ENCODE measurements at regions not wholly inside any gene's neighbourhood (a gene's known extent, or its start where the extent isn't known, plus 50 kb on each side); places are given as distances from the start of the nearest gene placed in this dataset.

DNA sequence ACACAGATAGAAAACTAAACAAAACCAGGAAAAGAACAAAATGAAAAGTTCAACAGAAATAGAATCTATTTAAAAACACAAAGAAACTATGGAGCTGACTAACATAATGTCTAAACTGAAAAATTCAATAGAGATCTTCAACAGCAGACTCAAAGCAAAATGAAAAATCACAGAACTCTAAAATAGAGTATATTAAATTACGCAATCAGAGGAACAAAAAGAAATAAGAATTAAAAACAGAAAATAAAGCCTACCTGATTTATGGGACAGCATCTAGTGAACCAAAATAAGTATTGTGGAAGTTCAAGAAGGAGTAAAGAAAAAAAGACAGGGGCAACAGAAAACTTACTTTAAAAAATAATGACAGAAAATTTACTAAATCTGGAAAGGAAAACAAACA is 152.1 kb upstream of the GALNT5 start (continued):
- TF ChIP-seq IRF4 (IDR thresholded peaks at IDR 0.05; ENCODE audit: low read depth, low read length) (no peak), MEF2A (IDR thresholded peaks at IDR 0.05; ENCODE audit: insufficient read depth, low read depth, low read length) (no peak), MXI1 (IDR thresholded peaks at IDR 0.05; ENCODE audit: low read depth, low read length) (no peak), ZNF217 (IDR thresholded peaks at IDR 0.05) (no peak), SMAD1 (IDR thresholded peaks at IDR 0.05; ENCODE audit: low read depth, partially characterized antibody) (no peak), EGR1 (IDR thresholded peaks at IDR 0.05; ENCODE audit: borderline replicate concordance in 1 of 2, low read depth in 2 of 2, low read length in 2 of 2) (no peak)

- Histone ChIP-seq H3K79me2 (ENCODE audit: control insufficient read depth, insufficient read depth, low read length) (no peaks in the 10 kb centered on the region), H4K20me1 (ENCODE audit: control insufficient read depth, insufficient read depth) (no peaks in the 10 kb centered on the region), H3K27ac (ENCODE audit: control insufficient read depth, insufficient read depth) (no peak overlapping the region), H3K9me3 (replicated peaks; ENCODE audit: control insufficient read depth, insufficient read depth, low read length) (no peaks in the 10 kb centered on the region), H2AFZ (ENCODE audit: control insufficient read depth, low read depth, low read length) (no peak overlapping the region), H3K4me2 (ENCODE audit: control insufficient read depth, insufficient read depth) (no peak overlapping the region), H3K36me3 (ENCODE audit: control insufficient read depth in 2 of 2, insufficient read depth in 2 of 2, low read length in 1 of 2) (no peaks in the 10 kb centered on the region), H3K4me3 (no peak overlapping the region), H3K9ac (ENCODE audit: control insufficient read depth, insufficient read depth, low read length) (no peak overlapping the region), H3K4me1 (ENCODE audit: control insufficient read depth, insufficient read depth, low read length) (no peaks in the 10 kb centered on the region), H3K27me3 (replicated peaks in 1 of 2; ENCODE audit: control insufficient read depth in 2 of 2, insufficient read depth in 2 of 2, low read length in 1 of 2) (no peaks in the 10 kb centered on the region)
- CTCF ChIA-PET: no interaction called here
- DNase-seq (ENCODE audit: low read depth, low spot score) (no peak), ATAC-seq (no peak), FAIRE-seq (no peak)
- SMC1A ChIA-PET (ENCODE audit: uncharacterized antibody, unreplicated experiment): no interaction called here
- RAD21 ChIA-PET (ENCODE audit: unreplicated experiment): no interaction called here
- in situ Hi-C loops (cut with MboI): no loop called here
- intact Hi-C loops (cut with micrococcal nuclease; ENCODE audit: unreplicated experiment): no loop called here
- BruUV-seq (replicated peaks): no TSS peak
- POLR2A ChIA-PET: interaction anchor here (1.1 kb wide), 1 partner anchor 10 kb away, joined by 3 read pairs; no protein-coding TSS in a partner anchor
- 46% methylated on average over 1 of the region's 1 CpG for WGBS (ENCODE audit: insufficient coverage, insufficient replicate concordance, low lambda C conversion rate, missing lambda C conversion rate)
- TF ChIP-seq PAX8 (IDR thresholded peaks at IDR 0.05): no peak
- no peak for TF ChIP-seq SP1 (IDR thresholded peaks at IDR 0.05; ENCODE audit: low read depth, low read length)
- TF ChIP-seq ATF2 (IDR thresholded peaks at IDR 0.05; ENCODE audit: low read length): no peak
- TF ChIP-seq ZNF207 (IDR thresholded peaks at IDR 0.05; ENCODE audit: borderline replicate concordance): no peak
- TF ChIP-seq TCF12 (IDR thresholded peaks at IDR 0.05; ENCODE audit: low read depth, low read length): no peak
- TF ChIP-seq ZNF274 (IDR thresholded peaks at IDR 0.05; ENCODE audit: insufficient read depth, insufficient read length): no peak
- TF ChIP-seq, protein P1, sequence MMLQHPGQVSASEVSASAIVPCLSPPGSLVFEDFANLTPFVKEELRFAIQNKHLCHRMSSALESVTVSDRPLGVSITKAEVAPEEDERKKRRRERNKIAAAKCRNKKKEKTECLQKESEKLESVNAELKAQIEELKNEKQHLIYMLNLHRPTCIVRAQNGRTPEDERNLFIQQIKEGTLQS (IDR thresholded peaks at IDR 0.05; ENCODE audit: borderline replicate concordance, extremely low read depth, low read depth, low read length): no peak
- TF ChIP-seq SRF (IDR thresholded peaks at IDR 0.05; ENCODE audit: low read depth in 2 of 2, low read length in 2 of 2): no peak
- TF ChIP-seq, protein P2, sequence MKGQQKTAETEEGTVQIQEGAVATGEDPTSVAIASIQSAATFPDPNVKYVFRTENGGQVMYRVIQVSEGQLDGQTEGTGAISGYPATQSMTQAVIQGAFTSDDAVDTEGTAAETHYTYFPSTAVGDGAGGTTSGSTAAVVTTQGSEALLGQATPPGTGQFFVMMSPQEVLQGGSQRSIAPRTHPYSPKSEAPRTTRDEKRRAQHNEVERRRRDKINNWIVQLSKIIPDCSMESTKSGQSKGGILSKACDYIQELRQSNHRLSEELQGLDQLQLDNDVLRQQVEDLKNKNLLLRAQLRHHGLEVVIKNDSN (IDR thresholded peaks at IDR 0.05; ENCODE audit: borderline replicate concordance, extremely low read length, insufficient read depth, low read depth, low read length): no peak
- no peak for TF ChIP-seq RCOR1 (conservative IDR thresholded peaks at IDR 0.05; ENCODE audit: low read depth, low read length)
- TF ChIP-seq MLLT1 (IDR thresholded peaks at IDR 0.05): no peak
- TF ChIP-seq EGR1 (IDR thresholded peaks at IDR 0.05; ENCODE audit: borderline replicate concordance in 1 of 2, low read depth in 2 of 2, low read length in 2 of 2): no peak
- TF ChIP-seq IKZF2 (IDR thresholded peaks at IDR 0.05): no peak
These were observed 150.6 kb upstream of the GALNT5 start for GRCh38 chr2:157106950-157107349.
